ENCODE measurements at regions not wholly inside any gene's neighbourhood (a gene's known extent, or its start where the extent isn't known, plus 50 kb on each side); places are given as distances from the start of the nearest gene placed in this dataset.

DNA sequence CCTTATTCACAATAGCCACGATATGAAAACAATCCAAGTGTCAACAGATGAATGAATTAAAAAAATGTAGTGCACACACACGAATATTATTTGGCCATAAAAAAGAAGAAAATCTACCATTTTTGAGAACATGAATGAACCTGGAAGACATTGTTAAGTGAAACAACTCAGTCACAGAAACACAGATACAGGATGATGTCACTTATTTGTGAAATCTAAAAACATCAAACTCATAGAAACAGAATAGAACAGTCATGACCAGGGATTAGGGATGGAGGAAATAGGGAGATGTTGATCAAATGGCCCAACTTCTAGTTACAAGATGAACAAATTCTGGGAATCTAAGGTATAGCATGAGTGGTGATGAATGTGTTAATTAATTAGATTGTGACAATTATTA, 72.3 kb downstream of the MACIR start:
- TF ChIP-seq, protein P1, sequence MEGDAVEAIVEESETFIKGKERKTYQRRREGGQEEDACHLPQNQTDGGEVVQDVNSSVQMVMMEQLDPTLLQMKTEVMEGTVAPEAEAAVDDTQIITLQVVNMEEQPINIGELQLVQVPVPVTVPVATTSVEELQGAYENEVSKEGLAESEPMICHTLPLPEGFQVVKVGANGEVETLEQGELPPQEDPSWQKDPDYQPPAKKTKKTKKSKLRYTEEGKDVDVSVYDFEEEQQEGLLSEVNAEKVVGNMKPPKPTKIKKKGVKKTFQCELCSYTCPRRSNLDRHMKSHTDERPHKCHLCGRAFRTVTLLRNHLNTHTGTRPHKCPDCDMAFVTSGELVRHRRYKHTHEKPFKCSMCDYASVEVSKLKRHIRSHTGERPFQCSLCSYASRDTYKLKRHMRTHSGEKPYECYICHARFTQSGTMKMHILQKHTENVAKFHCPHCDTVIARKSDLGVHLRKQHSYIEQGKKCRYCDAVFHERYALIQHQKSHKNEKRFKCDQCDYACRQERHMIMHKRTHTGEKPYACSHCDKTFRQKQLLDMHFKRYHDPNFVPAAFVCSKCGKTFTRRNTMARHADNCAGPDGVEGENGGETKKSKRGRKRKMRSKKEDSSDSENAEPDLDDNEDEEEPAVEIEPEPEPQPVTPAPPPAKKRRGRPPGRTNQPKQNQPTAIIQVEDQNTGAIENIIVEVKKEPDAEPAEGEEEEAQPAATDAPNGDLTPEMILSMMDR (IDR thresholded peaks at IDR 0.05): no peak
- TF ChIP-seq POLR2AphosphoS5 (IDR thresholded peaks at IDR 0.05) (no peak), POLR2A (IDR thresholded peaks at IDR 0.05) (no peak)

Data from prostate gland (tissue), 2 donors.